Fibroblast of skin of abdomen (primary cell): ENCODE measurements at regions not wholly inside any gene's neighbourhood (a gene's known extent, or its start where the extent isn't known, plus 50 kb on each side); places are given as distances from the start of the nearest gene placed in this dataset.

ENCODE experiments used
- DNase-seq: peaks from one replicate; pipeline ENCODE4 v3.0.0-alpha.2; 2013

DNA sequence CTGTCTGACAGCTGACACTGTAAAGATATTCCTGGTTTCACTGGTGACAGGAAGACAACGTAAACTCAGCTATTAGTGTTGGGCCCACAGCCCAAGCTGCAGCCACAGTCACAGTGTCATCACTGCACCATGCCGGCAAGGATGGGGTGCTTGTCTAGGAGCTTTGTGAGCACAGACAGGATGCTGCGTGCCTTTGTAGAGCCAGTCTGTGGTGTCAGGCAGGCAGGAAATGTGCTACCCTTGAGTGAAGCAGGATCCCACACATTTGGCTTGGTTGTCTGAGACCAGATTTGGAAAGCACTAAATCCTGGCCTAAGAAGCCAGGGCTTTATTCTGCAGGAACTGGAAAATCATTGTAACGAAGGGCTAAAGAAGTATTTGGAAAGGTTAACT is 121.6 kb upstream of the ADAMTS16 start:
- DNase-seq = peak; percentile 40

- no peak for DNase-seq
Measured at GRCh38 chr5:5021436-5021835, 118.7 kb upstream of the ADAMTS16 start.

- no peak for DNase-seq
Measured at GRCh38 chr5:5025098-5025773, 114.9 kb upstream of the ADAMTS16 start.

DNA sequence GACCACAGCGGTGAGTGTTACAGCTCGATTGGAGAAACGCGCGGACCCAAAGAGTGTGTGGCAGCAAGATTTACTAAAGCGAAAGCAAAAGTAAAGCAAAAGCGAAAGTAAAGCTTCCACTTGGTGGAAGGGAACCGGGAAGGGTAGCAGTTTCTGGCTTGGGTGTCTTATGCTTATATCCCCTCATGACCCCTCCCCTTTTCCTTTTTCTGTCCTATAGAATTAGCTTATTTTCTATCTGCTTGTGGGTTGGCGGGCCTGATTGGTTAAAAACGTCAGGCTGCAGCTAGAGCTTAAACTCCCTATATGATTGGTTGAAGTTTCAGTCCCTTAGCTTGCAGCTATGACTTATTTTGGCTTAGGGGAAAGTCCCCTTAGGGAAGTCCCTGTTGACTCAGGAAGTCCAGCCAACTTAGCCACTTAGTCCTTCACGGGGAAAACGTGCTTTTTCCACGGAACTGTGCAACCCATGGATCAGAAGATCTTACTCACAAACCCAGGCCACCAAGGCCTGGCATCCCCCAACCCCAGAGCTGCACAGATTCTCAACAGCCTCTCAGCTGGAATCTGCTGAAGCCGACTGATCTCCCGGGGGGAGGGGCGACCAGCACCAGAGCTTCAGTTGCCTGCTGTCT is 114.2 kb upstream of the ADAMTS16 start:
- DNase-seq = no peak

DNA sequence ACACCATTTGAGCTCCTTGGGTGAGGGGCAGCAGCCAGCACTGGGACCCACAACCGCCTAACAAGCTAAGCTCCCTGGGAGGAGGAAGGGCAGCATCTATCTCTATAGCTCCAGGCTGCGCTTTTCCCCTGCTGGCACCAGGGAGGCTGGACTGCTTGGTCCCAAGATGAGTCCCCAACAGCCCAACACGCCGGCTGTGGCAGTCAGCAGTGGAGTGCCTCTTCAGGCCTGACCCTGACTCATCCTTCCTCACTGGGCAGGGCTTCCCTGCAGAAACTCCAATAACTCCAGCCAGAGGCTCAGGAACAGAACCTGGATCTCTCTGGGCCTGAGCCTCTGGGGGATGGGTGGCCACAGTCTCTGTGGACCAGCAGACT is 113.7 kb upstream of the ADAMTS16 start:
- no peak for DNase-seq

DNA sequence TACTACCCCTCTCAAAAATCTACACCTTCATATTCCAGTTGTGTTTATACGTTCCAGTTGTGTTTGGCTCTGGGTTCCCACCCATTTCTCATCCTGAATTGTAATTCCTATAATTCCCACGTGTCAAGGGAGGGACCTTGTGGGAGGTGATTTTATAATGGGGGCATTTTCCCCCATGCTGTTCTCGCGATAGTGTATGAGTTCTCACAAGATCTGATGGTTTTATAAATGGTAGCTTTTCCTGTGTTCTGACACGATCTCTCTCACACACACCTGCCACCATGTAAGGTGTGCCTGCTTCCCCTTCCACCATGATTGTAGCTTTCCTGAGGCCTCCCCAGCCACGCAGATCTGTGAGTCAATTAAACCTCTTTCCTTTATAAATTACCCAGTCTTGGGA is 108.5 kb upstream of the ADAMTS16 start:
- no peak for DNase-seq

GRCh38 chr5:5037674-5038073 is 102.5 kb upstream of the ADAMTS16 start:
- no peak for DNase-seq

- no peak for DNase-seq
Measured at GRCh38 chr5:5039918-5040317, 100.2 kb upstream of the ADAMTS16 start.

DNA sequence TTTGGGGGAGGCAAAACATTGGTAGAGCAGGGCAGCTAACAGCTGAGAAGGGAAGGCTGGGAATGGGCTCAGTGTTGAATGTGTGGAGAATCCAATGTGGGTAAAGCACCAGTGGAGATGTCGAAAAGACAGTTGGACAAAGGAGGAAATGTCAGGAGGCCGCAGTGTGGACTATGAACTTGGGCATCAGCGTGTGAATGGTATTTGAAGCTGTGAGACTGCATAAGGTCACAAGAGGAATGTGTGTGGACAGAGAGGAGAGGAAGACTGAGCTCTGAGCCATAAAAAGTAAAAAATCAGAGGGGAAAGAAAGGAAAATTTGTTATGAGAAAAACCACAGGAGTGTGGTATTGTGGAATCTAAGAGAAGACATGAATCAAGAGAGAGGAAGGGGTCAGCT is 99.4 kb upstream of the ADAMTS16 start:
- DNase-seq = no peak

DNA sequence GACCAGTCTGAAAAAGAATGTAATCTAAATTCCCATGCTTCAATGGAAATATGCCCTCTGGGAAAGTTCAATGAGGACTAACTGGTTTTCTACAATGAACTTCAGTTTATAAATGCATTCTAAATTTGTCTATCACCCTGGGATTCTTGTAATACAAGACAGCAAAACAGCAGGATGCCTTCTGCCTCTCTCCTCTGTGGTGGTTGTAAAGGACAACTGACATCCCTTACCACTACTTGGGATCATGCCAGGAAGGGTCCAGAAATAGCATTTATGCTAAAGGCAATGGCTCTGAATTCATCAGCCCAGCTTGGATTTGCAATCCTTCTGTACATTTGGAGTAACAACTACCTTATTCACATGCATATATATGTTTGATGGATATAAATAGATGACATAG is 97.3 kb upstream of the ADAMTS16 start:
- DNase-seq = no peak

GRCh38 chr5:5043346-5043745 is 96.8 kb upstream of the ADAMTS16 start:
- no peak for DNase-seq

GRCh38 chr5:5044247-5044840 is 95.8 kb upstream of the ADAMTS16 start:
- DNase-seq = peak; percentile 3

DNA sequence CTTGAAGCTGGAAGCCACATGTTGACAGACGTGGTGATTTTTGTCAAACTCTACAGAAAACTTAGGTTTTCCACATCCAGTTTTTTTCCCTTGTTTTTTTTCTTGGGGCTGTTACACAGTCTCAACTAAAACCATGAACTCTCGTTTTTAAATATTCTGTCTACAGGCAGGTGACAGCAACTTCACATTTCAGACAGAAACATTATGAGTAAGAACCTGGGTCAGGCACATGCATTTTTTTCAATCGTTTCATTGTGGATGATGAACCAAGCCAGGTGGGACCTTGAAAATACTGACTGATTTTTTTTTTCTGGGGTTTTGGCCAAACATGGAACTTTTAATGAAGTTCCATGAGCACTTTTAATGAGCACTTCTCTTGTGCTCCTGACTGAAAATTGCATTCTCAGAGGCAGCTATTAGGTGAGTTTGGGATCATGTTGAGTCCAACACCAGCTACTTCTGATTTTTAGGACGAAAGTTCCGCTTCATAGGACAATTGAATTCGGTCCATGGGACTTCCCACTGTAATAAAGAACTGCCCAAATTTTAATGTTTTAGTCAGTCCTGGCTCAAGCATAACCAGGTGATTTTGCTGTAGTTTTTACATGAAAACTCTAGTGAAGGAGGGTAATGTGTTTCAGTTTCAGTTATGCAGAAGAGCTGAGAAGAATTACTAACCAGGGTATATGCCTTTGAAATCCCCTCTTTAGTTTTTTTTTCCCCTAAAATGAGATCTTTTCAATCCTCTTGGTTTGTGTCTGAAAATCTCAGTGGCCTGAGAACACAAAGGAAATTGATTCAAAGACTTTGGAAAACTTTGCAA is 93.2 kb upstream of the ADAMTS16 start:
- DNase-seq = no peak

- no peak for DNase-seq
Measured at GRCh38 chr5:5050801-5051200, 89.3 kb upstream of the ADAMTS16 start.

- DNase-seq = no peak
Measured at GRCh38 chr5:5055712-5056111, 84.4 kb upstream of the ADAMTS16 start.

- no peak for DNase-seq
Measured at GRCh38 chr5:5061836-5062235, 78.3 kb upstream of the ADAMTS16 start.

DNA sequence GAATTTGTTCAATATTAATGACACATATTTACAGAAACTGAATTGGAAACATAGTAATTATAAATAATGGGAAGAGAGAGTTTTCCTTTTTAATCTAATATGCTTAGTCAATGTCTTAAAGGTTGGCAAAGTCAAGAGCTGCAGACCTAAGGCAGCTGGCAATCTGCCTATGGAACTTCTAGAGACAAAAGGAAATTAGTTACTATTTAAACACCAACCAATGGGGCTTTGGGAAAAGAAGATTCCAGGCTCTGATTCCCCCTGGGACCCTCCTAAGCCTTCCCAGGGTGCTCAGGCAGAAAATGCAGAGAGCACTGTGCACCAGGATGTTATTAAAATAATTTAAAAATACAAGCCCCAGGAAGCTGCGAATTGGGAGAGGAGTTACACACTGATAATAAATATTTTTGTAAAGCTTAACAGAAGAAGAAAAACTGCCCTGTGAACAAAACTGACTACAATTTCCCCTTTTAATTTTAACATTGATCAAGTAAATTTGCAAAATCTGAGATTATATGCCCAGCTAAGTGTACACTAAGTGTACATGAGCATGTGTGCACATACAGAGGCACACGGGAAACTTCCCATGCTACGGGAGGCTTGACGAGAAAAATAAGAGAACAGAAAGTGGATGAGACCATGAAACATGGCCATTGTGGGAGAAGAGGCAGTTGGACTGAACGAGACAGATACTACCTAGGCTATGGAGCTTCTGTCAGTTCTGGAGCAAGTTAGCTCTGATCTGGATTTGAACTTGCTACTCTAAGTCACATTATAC is 77.4 kb upstream of the ADAMTS16 start:
- DNase-seq = no peak

DNA sequence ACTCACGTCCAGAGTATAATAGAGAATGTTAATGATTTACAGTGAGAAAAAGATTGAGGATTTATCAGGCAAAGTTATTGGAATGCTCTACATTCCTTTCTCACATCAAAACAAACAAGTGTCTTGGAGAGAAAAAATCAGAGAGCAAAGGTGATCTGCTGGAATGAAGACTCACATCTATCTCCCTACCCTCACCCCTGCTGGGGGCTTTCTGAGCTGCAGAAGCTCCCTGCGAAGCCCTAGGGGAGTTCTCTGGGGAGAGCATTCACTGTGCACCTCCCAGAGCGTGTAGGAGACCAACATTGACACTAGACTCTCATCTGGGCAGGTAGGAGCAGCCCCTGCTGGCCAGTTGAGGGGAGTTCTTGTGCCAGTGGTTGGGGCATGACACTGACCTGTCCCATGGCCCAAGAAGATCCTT is 76.6 kb upstream of the ADAMTS16 start:
- DNase-seq = no peak

- no peak for DNase-seq
Measured at GRCh38 chr5:5065472-5065871, 74.7 kb upstream of the ADAMTS16 start.

GRCh38 chr5:5066276-5067186 is 73.6 kb upstream of the ADAMTS16 start:
- peak; percentile 6 for DNase-seq

- no peak for DNase-seq
Measured at GRCh38 chr5:5069851-5070250, 70.3 kb upstream of the ADAMTS16 start.
